Left lobe of liver (tissue), 2 donors: ENCODE measurements at regions not wholly inside any gene's neighbourhood (a gene's known extent, or its start where the extent isn't known, plus 50 kb on each side); places are given as distances from the start of the nearest gene placed in this dataset.
"Not testable (repeated sequence)": the region's sequence is repeated elsewhere in the genome, so short reads cannot be mapped to it uniquely, and the experiment has no call there.

Experiments
- ATAC-seq: fragments of 200-7000 bp; cut with Tn5 transposase; one replicate; pipeline ENCODE4 v1.9.1; 2020; ENCODE audit warnings: mild to moderate bottlenecking, moderate library complexity
- DNase-seq: peaks from one replicate; pipeline ENCODE4 v3.0.0-alpha.2; 2020; ENCODE audit warnings: low spot score
- donor health status: DM: no; HTN: no; CAD: no; lungs with moderate emphysema.
- donor health status: DM: no; HTN: yes; CAD: no.

DNA sequence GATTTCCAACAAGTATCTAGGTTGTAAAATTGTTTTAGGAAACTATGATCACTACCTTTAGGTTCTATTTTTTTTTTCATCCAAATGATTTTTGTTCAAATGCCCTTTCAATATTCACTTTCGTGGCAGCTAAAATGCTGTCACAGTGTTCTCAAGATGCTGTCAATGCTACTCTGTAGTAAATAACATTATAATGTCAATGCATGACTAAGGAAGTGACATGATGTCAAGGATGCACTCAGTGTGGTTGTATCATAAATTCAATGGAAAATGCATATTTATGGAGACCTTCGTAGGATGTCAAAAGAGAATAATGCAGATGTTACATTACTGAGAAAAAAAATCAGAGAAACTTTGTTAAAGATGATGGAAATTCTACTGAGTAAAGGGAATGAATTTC, 673.8 kb downstream of the ANKRD7 start:
- no peak for DNase-seq
- ATAC-seq: no peak

DNA sequence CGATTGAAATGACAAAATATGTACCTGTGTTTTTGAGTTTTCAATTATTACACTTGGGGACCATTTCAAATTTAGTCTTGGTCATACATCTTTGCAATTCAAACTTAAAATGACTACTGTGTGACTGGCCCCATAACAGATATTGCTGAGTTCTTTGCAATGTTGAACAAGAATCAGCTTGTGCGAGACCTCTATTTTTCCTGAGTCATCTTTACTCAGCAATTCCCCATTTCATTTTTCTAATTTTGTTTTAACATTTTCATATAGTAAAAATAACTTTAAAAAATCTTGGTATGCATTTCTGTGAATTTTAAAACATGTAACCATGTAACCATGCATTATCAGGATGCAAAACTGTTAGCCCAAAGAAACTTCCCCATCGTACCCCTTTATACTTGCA, 678.1 kb downstream of the ANKRD7 start:
- DNase-seq (no peak), ATAC-seq (no peak)

DNA sequence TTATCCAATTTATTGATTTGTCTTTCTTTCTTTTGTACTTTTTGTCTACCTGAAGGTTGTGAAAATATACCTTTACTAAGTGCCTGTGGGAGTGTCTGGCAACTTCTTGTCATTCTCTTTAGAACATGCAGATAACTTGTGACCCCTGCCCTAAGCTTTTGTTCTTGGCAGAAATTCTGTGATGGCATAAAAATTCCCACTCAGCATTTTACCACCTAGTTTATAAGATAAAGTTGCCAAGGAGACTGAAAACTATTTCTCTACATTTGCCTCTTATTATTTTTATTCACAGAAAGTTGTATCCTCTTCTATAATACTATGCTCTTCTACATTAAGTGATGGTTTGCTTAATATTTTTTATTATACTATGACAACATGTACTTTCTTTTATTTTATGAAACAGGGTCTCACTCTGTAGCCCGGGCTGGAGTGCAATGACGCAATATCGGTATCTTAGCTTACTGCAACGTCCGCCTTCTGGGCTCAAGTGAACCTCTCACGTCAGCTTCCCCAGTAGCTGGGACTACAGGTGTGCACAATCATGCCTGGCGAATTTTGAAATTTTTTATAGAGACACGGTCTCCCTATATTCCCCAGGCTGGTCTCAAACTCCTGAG, 683.5 kb downstream of the ANKRD7 start:
- no peak for ATAC-seq
- DNase-seq: no peak

DNA sequence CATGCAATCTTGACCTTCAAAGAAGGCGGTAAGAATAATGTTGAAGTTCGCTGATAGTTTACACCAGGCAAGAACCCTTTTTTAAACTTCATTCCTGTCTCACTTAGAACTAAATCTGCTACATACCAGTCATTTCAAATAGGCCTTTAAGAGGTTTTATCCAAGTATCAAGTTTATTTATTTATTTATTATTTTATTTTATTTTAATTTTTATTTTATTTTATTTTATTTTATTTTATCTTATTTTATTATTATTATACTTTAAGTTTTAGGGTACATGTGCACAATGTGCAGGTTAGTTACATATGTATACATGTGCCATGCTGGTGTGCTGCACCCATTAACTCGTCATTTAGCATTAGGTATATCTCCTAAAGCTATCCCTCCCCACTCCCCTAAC, 691.6 kb downstream of the ANKRD7 start:
- ATAC-seq, DNase-seq: not testable (repeated sequence)

DNA sequence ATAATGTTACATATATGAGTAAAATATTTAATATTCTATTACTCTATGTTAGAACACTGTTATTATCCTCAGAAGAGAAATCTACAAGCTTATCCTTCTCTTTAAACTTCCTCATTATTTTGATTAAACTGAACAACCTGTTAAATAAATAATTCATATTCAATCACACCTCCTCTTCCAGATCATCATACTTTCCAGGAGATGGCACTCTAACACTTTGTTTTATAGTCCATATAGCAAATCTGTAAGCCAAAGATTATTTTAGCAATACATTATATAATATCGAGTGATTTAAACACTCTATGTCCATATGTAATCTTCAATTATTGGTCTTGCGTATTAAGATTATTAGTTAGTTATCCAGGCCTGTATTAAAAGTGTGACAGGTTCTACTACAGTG, 694.1 kb downstream of the ANKRD7 start:
- ATAC-seq (peak; percentile 63), DNase-seq (no peak)

DNA sequence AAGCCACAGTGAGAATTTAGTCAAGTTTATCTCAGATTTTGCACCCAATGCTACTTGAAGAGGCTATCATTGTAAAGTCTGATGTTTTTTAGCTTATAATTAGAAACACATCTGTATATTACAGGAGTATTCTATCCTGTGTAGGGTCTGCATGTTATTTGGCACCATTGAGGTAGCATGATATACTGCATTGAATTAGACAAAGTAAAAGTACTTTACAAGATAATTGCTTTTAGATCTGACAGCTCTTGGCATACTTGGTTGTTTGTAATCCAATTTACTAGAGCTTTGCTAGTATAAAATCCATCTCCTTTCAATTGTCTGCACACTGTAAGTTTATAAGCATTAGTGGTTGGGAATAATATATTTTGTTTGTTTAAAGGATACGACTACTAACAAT, 714.3 kb downstream of the ANKRD7 start:
- ATAC-seq (no peak), DNase-seq (no peak)

DNA sequence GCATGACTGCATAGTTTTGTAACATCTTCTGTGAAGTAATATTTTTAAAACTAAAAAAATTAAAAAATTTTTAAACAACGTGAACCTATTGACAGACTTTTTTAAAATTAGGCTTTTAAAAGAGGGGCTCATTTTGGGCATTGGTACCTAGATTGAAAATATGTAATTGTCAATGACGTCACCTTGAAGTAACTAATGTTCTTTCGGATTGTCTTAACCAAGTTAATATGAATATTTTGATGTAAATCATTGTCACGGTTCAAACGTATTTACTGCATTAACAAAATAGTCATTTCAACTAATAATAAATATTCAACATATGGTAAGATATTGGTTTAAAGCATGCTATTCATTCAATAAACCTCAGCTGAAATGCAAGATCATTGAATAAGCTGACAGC, 719.8 kb downstream of the ANKRD7 start:
- ATAC-seq (no peak), DNase-seq (no peak)

DNA sequence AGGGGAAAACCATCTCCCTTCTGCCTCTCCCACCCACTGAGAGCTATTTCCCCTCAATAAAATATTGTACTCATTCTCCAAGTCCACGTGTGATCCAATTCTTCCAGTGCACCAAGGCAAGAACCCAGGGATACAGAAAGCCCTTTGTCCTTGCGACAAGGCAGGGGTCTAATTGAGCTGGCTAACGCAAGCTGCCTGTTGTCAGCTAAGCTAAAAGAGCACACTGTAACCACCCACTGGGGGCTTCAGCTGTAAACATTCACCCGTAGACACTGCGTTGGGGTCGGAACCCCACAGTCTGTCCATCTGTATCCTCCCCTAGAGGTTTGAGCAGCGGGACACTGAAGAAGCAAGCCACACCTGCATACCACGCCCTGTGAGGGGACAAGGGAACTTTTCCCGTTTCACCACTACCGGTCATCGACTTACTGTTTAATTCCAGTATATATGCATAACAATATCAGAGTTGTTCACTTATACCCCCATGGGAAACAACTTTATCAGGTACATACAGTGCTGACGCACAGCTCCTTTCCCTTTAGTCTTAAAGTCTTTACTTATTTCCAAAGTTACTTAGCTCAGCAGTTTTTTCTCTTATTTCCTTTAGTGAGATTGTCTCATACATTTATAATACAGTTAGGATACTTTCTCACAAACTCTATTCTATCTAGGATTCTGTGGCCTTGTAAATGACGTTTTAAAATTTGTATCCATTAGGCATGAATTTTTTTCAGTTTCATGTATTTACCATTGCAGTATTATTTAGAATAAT, 721.6 kb downstream of the ANKRD7 start:
- ATAC-seq (no peak), DNase-seq (no peak)

DNA sequence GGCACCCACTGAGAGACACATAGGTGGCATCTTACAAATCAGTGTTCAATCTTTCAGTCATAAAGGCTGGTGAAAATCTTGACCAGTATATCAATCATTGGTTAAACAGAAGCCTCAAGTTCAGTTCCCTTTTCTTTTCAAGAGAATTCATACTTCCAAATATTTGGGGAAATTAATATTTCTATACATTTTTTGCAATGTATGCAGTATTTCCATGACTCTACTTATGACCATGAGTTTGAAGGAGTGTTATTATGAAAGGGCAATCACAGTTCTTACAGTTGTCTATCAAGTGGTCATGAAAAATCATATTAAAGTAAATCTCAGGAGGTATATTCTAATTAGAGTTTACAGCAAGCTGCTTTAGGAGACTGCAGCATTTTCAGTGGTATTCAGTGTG, 724.0 kb downstream of the ANKRD7 start:
- ATAC-seq (no peak), DNase-seq (no peak)

DNA sequence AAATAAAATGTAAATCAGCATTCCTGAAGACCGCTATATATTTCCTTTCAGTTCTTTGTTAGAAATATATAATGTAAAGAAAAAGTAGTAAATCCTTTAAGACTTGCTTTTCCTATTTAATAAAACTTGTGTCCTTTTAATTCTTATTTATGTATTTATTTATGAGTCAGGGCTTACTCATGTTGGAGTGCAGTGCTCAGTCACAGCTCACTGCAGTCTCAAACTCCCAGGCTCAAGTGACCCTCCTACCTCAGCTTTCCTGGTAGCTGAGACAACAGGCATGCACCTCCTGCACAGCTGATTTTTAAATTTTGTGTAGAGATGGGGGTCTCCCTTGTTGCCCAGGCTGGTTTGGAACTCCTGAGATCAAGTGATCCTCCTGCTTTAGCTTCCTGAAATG, 724.5 kb downstream of the ANKRD7 start:
- no peak for DNase-seq

DNA sequence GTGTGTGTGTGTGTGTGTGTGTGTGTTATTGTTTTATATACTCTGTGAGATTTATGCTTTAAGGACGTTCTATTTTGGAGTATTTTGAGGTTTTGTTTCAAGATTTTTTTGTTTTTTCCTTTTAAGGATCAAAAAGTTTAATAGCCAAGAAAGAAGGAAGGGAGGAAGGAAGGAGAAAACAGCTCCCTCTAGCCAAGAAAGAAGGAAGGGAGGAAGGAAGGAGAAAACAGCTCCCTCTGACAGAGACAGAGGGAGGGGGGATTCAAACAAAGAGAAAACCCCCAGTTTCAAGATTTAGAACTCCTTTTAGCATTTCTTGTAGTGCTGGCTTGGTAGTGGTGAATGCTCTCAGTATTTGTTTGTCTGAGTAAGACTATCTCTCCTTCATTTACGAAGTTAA, 731.8 kb downstream of the ANKRD7 start:
- ATAC-seq, DNase-seq: not testable (repeated sequence)

More for the DNA sequence above, 724.5 kb downstream of the ANKRD7 start:
- no peak for ATAC-seq

DNA sequence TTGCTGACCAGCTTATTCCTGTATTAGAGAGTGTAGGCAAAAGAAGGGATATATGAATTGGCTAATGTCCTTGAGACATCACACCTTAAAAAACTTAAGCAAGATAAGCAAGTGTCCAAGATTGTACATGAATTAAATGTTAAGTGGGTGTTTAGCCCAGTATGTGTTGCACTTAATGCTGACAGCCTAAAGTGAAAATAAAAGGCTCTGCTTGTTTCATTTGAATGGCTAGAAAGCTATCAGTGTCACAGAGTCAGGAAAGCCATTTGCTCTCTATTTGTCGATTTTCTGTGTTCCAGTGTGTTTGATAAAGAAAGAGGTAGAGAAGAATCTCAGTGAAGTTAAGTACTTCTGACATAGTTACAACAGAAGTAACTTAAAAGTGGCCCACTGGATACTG, 744.9 kb downstream of the ANKRD7 start:
- no peak for DNase-seq
- no peak for ATAC-seq

DNA sequence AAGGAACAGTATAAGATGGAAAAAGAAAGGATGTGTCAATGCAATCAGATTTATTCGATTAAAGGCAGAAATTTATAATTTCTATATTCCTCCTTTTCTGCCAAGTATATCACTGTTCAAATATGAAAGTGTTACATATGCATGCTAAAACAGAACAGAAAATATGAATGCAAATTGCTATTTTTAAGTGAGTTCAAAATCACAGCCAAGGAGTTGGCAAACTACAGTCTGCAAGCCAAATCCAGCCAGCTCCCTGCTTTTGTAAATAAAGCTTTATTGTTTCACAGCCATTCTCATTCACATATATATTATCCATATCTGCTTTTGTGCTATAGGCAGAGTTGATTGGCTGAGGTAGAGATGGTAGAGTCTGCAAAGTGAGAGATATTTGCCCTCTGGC, 747.2 kb downstream of the ANKRD7 start:
- ATAC-seq: no peak
- DNase-seq: no peak

DNA sequence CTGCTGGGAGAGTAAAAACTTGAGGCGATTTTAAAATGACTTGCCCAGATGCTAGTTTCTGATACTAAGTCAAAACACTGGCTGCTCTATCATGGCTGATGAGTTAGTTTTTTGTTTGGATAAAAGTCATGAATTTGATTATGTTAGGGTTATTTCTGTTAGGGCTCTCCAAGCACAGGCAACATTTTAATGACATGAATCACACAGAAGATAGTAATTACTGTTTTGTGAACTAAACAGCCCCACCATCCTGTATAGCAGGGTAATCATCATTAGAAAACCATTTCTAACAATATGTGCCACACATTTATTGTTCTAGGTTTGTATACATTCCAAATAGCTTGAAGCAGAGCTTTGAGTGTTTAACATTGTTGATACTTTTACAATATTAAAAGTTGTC, 750.3 kb downstream of the ANKRD7 start:
- DNase-seq (no peak), ATAC-seq (no peak)

DNA sequence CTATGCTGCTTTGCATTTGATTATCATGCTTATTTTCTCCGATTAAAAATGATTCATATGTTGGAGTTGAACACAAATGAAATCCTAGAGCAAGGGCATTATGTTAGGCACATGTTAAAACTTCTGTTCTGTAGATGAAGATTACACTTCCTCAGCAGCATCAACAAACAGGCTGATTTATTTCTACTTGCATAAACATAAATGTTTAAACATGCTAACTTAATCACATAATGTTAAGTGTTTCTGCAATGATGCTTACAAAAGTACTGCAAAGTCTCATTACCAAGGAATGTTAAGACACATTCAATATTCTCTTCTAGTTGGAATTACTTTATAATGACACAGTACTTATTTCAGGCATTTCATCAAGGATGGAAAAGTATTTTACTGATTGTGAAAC, 770.8 kb downstream of the ANKRD7 start:
- ATAC-seq (no peak), DNase-seq (no peak)

DNA sequence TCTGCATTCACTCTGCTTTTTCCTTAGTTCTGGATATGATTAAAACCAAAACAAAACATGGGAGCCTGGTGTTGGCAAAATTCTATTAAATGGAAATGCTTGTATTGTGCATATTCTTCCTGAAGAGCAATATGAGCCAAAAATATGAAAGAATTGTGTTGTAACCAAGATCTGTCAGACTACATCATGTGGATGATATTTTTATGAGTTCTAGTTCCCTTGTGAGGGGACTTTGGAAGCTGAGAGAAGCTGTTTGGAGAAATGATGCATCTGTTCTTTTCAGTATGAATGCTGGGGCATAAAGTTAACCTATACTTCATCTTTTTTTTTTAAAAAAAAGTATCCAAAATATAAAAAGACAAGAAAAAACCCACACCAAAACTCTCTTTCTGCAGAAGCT, 782.7 kb downstream of the ANKRD7 start:
- no peak for ATAC-seq
- no peak for DNase-seq

DNA sequence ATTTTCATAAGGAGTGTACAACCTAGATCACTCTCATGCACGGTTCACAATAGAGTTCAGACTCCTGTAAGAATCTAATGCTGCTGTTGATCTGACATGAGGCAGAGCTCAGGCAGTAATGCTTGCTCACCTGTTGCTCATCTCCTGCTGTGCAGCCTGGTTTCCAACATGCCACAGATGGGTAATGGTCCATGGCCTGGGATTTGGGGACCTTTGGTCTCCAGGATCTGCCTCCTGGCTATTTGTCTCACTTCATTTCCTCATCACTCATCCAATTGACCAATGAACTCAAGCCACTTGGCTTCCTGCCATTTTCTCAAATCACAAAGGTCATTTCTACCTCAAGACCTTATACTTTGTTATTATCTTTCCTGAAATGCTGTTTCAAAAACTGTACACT, 786.1 kb downstream of the ANKRD7 start:
- no peak for DNase-seq
- ATAC-seq: peak; percentile 51

DNA sequence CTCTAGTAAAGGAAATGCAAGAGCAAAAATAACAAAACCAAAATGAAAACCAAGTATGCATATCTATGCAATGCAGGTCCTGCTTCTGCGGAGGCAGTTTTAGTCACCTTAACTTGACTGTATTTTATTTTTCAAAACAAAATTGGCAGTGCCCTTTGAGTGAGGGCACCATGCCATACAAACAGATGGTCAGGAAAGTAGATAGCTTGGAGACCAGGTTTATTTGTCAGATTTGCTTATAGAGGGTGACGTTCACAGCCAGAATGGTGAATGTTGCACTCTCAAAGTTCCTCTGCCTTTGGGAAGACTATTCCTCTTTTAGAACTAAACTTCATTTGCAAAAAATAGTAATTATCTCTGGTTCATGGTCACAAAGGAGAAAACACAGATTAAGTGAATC, 801.9 kb downstream of the ANKRD7 start:
- ATAC-seq (no peak), DNase-seq (no peak)

DNA sequence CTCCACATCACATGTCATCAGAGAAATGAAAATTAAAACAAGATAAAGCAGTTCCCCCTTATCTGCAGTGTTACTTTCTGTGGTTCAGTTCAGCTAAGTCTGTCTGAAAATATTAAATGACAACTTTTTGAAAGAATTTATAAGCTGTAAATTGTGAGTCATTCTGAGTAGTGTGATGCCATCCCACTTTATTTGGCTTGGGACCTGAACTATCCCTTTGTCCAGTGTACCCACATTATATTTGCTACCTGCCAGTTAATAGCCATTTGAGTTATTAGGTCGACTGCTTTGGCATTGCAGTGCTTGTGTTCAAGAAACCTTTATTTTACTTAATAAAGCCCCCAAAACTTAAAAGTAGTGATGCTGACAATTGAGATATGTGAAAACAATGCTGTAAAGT, 804.2 kb downstream of the ANKRD7 start:
- DNase-seq (no peak), ATAC-seq (no peak)

DNA sequence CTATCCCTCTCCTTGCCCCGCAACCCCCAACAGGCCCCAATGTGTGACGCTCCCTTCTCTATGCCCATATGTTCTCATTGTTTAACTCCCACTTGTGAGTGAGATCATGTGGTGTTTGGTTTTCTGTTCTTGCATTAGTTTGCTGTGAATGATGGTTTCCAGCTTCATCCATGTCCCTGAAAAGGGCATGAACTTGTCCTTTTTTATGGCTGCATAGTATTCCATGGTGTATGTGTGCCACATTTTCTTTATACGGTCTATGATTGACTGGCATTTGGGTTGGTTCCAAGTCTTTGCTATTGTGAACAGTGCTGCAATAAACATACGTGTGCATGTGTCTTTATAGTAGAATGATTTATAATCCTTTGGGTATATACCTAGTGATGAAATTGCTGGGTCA, 807.6 kb downstream of the ANKRD7 start:
- DNase-seq, ATAC-seq: not testable (repeated sequence)

DNA sequence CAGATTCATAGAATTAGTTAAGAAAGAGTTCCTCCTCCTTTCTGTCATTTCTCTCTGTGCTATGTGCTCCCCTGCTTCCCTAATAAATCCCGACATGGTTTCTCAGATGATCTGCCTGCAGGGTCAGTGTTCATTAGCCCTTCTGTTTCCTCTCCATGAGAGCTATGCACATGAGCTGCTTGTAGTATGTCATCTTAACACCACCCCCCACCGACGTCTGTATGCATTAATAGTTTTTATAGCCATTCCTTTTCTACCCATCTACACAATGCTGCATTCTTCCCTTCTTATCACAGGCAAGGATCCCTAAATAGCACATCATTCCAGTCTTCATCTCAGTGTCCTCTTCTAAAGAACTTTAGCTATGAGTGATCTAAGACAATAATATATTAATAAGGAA, 809.1 kb downstream of the ANKRD7 start:
- ATAC-seq: no peak

DNA sequence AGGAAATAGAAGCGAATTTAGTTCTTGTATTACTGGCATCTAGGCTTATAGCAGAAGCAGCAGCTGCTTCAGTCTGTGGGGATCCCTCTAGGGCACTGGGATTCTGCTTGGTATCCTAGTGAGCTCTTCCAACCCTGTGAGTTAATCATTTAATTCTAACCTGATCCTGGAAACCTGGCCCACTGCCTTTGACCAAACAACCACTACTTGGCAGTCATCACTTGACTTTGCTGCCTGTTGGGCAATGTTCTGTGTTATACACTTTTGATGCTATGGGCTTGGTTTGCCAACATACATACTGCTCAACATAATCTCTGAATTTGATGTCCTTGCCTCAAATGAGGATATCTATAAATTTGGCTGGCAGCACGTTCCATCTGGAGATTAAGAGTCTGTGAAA, 813.4 kb downstream of the ANKRD7 start:
- DNase-seq (peak; percentile 82), ATAC-seq (peak; percentile 100)

More for the DNA sequence above, 809.1 kb downstream of the ANKRD7 start:
- DNase-seq: no peak

DNA sequence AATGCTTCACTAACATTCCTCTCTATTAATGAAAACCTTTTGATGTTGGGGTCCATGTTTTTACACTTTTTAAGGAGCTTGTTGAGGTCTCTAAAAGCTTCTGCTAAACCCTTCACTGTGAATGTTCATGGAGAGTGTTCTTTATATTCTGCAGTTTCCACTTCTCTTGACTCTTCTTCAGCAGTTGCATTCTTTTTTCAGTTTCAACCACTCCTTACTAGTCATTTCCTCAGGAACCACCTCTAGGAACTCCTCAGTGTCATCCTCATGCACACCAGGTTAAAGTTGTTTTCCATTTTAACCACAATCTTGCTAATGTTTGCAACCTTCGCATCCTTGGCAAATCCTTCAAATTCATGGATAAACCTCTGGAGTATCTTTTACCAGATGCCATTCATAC, 821.6 kb downstream of the ANKRD7 start:
- no peak for DNase-seq
- ATAC-seq: no peak
